ENCODE measurements at regions not wholly inside any gene's neighbourhood (a gene's known extent, or its start where the extent isn't known, plus 50 kb on each side); places are given as distances from the start of the nearest gene placed in this dataset.

- no peak for DNase-seq (ENCODE audit: low read depth)
Observed at GRCh38 chr2:180604077-180604476, 376.3 kb upstream of the UBE2E3 start.

DNA sequence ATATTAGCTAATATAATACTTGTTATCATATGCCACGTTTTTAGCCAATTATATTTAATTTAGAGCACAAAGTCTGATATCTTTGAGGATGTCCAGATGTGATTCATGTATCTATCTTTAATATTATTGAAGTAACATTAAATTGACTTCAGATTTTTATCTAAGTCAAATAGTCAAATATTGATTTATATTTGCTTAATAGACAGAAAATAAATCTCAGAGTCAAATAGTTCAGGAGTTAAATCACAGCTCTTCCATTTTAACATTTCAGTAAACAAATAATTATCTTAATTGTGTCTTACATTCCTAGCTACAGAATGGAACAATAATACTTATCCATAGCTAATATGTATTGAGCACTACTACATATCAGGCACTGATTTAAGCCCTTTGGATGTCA, 379.4 kb upstream of the UBE2E3 start:
- no peak for DNase-seq (ENCODE audit: low read depth)

- DNase-seq (ENCODE audit: low read depth): no peak
Observed at GRCh38 chr2:180599804-180600203, 380.6 kb upstream of the UBE2E3 start.

DNA sequence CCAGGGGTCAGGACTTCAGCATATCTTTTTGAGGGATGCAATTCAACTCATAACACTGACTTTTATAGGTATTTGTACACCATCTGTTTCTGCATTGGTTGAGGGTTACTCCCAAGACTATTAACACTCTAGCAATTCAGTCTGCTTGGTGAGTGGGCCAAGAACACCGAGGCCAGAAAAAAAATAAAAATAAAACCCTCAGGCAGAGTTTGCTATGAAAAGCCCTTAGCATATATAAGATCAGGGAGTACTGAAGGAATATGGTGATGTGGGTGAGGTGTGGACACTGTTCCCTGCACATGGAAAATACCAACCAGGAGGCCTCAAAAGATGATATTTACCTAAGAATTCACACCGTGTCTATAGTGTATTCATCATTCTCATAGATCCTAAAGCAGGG, 383.2 kb upstream of the UBE2E3 start:
- no peak for DNase-seq (ENCODE audit: low read depth)

- DNase-seq (ENCODE audit: low read depth): no peak
Observed at GRCh38 chr2:180596453-180596852, 384.0 kb upstream of the UBE2E3 start.

DNA sequence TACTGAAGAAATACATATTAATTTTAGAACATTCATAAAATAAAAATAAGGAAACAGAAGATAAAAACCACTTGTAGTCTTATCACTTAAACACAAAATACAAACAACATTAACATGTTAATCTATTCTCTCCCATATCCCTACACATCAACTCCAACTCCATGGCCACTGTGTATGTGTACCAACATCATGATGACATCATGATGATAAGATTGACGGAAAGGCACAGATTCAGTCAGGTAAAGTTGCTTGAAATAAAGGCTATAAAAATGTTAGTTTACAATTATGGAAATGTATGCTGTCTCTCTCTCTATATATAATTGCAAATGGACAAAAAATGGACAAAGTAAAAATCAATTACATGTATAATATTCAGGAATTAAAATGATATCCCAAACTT, 388.5 kb upstream of the UBE2E3 start:
- DNase-seq (ENCODE audit: low read depth): no peak

GRCh38 chr2:180591093-180591781, 389.2 kb upstream of the UBE2E3 start:
- DNase-seq (ENCODE audit: low read depth): peak; percentile 2

- DNase-seq (ENCODE audit: low read depth): no peak
Observed at GRCh38 chr2:180583441-180584140, 396.8 kb upstream of the UBE2E3 start.

DNA sequence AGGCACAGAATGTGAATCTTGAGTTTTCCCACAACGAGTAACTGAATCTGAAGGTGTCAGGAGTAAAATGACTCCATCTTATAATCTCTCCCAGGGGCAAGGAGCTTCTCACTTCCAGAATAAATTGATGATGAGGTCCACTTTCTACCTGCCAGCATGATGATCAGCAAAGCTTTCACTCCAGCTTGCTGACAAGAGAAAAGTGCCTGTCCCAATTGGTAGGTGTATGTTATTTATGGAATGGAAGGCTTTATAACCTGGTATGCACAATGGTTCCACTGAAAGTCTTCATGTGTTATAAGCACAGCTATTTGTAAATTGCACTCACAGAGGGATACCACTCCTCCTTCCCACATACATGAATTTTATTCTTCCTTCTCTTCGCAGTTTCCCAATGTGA, 401.0 kb upstream of the UBE2E3 start:
- no peak for DNase-seq (ENCODE audit: low read depth)

DNA sequence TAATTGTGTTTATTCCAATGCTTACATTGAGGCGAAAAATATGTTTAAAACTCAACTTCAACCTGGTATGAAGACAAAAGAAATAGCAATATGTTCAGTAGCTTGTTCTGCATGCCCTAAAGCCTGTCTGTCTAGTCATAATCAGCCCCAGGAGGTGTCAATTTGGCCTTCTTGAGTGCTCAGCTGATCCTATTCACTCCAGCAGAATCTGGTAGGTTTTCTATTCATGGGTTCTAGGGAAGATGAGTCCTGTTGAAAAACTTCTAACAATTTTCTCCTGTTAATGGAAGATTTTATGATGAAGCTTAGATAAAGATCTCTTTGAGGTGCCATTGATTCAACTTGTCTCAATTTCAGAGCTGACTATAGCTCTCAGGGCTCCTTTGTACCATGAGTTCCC, 402.0 kb upstream of the UBE2E3 start:
- DNase-seq (ENCODE audit: low read depth): no peak

DNA sequence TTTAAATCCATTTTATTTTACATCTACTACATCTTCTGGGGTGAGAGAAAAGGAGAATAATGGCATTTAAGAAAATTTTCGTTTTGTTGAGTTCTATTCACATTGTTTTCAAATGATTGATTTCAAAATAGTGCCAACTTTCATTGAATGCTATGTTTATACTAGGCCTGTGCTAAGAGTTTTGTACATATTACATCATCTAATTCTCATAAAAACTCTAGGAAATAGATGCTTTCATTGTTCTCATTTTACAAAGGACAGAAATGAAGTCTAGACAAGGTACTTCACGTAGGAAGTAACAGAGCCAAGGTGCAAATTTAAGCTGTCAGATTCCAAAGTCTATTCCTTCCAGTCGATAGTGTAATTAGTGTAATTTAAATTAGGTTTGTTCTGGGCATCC, 402.8 kb upstream of the UBE2E3 start:
- DNase-seq (ENCODE audit: low read depth): no peak

GRCh38 chr2:180573951-180574350, 406.5 kb upstream of the UBE2E3 start:
- no peak for DNase-seq (ENCODE audit: low read depth)

DNA sequence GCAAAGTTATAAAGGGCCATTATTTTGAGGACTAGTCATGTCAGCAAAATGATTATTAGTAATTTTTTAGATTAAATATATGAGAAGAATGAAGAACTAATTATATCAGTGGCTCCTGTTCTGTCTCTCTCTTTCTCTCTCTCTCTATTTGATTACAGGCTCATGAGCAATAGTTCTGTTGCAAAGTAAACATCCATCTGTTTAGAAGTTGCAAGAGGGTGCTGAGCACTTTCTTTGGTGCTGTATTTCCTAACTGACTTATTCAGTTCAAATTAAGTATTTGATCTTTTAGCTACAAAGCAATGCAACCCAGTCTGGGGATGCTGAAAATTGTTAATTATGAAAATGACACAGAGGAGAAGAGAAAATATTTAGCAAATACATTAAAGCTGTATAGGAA, 408.1 kb upstream of the UBE2E3 start:
- DNase-seq (ENCODE audit: low read depth): no peak

DNA sequence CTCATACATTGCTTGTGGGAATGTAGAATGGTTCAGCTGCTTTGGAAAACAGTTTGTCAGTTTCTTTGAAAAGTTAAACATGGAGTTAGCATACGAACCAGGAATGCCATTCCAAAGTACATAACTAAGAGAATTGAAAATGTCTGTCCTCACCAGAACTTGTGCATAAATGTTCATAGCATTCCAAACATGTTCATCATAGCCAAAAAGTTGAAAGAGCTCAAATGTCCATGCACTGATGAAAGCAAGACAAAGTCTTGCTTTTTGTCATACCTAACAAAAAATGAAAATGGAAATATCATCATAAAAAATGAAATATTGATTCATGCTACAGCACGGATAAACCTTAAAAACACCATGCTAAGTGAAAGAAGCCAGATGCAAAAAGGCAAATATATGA, 408.8 kb upstream of the UBE2E3 start:
- no peak for DNase-seq (ENCODE audit: low read depth)

- no peak for DNase-seq (ENCODE audit: low read depth)
Observed at GRCh38 chr2:180570864-180571263, 409.5 kb upstream of the UBE2E3 start.

- DNase-seq (ENCODE audit: low read depth): no peak
Observed at GRCh38 chr2:180564051-180564450, 416.4 kb upstream of the UBE2E3 start.

GRCh38 chr2:180562378-180562777, 418.0 kb upstream of the UBE2E3 start:
- DNase-seq (ENCODE audit: low read depth): no peak

DNA sequence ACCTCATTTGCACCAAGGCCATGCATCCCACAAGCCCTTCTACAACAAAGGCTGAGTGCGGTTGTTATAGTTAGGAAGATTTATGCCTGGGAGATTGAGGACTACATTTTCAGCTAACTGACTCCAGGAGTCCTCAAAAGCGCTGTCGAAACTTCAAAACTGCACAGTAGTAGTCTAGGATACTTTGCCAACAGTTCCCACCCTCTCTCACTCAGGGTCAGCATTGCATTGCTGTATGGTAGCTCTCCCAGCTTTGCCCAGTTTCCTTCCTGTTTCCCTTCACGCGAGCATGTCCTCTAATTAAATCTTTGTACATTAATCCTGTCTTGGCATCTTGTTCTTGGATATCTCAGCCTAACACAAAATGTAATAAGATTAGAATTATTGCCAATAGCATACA, 420.6 kb upstream of the UBE2E3 start:
- DNase-seq (ENCODE audit: low read depth): no peak

DNA sequence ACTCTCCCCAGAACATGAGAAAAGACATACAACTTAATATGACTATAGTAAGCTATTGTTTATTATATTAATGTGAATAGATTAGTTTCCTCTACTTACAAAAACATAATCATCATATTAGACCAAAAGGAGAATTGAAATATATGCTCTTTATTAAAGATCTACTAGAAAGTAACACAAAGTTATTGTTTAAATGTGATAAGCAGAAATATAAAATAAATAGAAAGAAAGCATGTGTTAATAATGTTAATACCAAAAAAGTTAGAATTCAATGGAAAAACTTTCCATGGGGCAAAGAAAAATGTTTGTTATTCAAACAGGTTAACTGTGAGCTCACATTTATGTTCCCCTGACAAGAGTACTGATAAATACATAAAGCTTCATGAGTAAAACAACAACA, 421.4 kb upstream of the UBE2E3 start:
- DNase-seq (ENCODE audit: low read depth): no peak

DNA sequence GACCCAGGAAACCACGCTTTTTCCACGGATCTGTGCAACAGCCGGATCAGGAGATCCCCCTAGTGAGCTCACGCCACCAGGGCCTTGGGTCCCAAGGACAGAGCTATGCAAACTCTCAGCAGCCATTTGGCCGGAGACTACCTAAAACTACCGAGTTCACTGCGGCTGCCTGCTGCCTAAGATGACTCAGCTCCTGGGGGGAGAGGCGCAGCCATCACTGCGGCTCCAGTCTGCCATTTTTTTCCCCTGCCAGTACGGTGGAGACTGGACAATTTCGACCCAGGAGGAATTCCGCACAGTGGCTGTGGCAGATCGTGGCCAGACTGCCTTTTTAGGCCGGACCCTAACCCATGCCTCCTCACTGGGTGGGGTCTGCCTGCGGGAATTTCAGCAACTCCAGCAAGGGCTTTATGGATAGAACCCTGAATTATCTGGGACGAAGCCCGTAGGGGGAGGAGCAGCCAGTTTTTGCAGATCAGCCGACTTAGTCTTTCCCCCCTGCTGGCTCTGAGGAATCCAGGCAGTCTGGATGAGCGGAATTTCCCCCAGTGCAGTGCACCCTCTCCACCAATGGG, 424.9 kb upstream of the UBE2E3 start:
- DNase-seq (ENCODE audit: low read depth): no peak

DNA sequence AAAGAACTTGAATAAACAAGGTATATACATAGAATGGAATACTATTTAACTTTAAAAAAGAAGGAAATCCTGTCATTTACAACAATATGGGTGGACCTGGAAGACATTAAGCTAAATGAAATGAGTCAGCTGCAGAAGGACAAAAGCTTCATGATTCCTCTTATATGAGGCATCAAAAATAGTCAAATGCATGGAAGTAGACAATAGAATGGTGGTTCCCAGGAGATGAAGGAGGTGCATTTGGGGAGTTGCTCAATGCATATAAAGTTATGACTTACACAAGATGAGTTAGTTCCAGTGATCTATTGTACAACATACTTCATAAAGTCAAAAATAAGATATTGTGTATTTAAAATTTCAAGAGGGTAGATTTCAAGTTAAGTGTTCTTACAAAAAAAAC, 426.1 kb upstream of the UBE2E3 start:
- DNase-seq (ENCODE audit: low read depth): no peak

DNA sequence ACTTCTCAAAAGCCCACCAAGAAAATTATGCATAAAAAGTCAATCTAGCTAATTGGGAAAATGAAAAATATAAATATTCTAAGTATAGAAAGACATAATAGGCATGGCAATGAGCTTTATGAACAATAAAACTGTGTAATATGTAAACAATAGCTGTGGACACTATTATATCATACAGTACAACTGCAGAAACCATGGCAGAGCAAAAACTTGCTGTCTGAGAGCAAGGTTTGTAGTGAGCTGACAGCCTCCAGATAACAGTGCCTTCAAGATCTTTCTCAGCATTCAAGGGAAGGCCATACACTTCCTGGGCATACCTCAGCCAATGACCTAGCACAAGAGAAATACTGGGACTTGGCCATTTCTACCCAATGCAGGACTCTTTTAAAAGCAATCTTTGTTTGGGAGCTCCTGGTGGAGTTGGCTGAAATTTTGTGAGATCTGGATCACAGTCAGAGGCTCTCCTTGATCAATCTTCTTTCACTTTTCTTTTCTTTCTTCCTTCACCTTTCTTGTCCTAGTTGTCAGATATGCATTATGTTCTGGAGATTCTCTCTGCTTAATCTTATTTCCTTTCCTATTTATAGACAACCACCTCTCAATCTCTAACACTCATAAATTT, 427.2 kb upstream of the UBE2E3 start:
- DNase-seq (ENCODE audit: low read depth): no peak

DNA sequence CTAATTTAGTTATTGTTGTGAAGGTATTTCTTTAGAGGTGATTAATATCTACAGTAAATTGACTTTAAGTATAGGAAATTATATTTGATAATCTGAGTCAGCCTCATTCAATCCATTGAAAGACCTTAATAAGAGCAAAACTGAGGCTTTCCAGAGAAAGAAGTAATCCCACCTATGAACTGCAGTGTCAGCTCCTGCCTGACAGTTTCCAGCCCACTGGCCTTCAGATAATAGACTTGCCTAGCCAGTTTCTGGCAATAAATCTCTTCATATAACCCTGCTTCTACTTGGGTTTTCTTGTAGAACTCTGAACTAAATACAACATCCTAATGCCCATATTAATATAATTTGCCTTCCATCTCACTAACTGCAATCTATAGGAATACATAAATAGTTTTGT, 437.9 kb upstream of the UBE2E3 start:
- no peak for DNase-seq (ENCODE audit: low read depth)

Data from T follicular helper cell (primary cell).